H9 (cell line): ENCODE measurements at regions not wholly inside any gene's neighbourhood (a gene's known extent, or its start where the extent isn't known, plus 50 kb on each side); places are given as distances from the start of the nearest gene placed in this dataset.

Experiments used
- DNase-seq: peaks from one replicate; pipeline ENCODE4 v3.0.0-alpha.2; 2017
- H2AFZ ChIP-seq: one replicate; pipeline ENCODE4 v1.6.1; 2013; ENCODE audit warnings: mild to moderate bottlenecking, low read length, control low read depth, moderate library complexity
- H2AK5ac ChIP-seq: 2 replicates; pipeline ENCODE4 v1.6.1; 2013; ENCODE audit warnings: low read length, control low read depth, mixed read lengths; ENCODE audit not compliant: insufficient read length
- H2BK120ac ChIP-seq: one replicate; pipeline ENCODE4 v1.6.1; 2013; ENCODE audit warnings: low read depth, mild to moderate bottlenecking, low read length, control low read depth, inconsistent platforms; ENCODE audit not compliant: poor library complexity, severe bottlenecking
- H2BK12ac ChIP-seq: 2 replicates; pipeline ENCODE4 v1.6.1; 2013; ENCODE audit warnings: low read length, control low read depth, mixed read lengths, low read depth; ENCODE audit not compliant: insufficient read length
- H2BK15ac ChIP-seq: 2 replicates; pipeline ENCODE4 v1.6.1; 2013; ENCODE audit warnings: low read depth, low read length, control low read depth
- H2BK20ac ChIP-seq: one replicate; pipeline ENCODE4 v1.6.1; 2013; ENCODE audit warnings: low read depth, mild to moderate bottlenecking, low read length, control low read depth, inconsistent platforms; ENCODE audit not compliant: poor library complexity, severe bottlenecking
- H2BK5ac ChIP-seq: 2 replicates; pipeline ENCODE4 v1.6.1; 2013; ENCODE audit warnings: low read length, control low read depth, mixed read lengths; ENCODE audit not compliant: insufficient read length
- H3K14ac ChIP-seq: 2 replicates; pipeline ENCODE4 v1.6.1; 2013; ENCODE audit warnings: low read length, control low read depth; ENCODE audit not compliant: insufficient read depth
- H3K18ac ChIP-seq: 2 replicates; pipeline ENCODE4 v1.6.1; 2013; ENCODE audit warnings: low read depth, mild to moderate bottlenecking, mixed read lengths, low read length, control low read depth; ENCODE audit not compliant: insufficient read length
- H3K23ac ChIP-seq: 2 replicates; pipeline ENCODE4 v1.6.1; 2013; ENCODE audit warnings: low read length, control low read depth, mixed read lengths, low read depth; ENCODE audit not compliant: insufficient read length
- H3K23me2 ChIP-seq: 2 replicates; pipeline ENCODE4 v1.6.1; 2013; ENCODE audit warnings: low read depth, mild to moderate bottlenecking, mixed read lengths, low read length, control low read depth; ENCODE audit not compliant: insufficient read length, poor library complexity, severe bottlenecking
- H3K27ac ChIP-seq: 2 replicates; pipeline ENCODE4 v1.5.1; 2013; ENCODE audit warnings: low read length, control low read depth, mixed read lengths, low read depth; ENCODE audit not compliant: insufficient read length
- H3K27me3 ChIP-seq: 2 replicates; pipeline ENCODE4 v1.6.1; 2013; ENCODE audit warnings: low read length, control low read depth, inconsistent platforms; ENCODE audit not compliant: insufficient read depth
- H3K4ac ChIP-seq: 2 replicates; pipeline ENCODE4 v1.6.1; 2013; ENCODE audit warnings: low read depth, mild to moderate bottlenecking, control low read depth, inconsistent platforms, low read length, moderate library complexity
- H3K4me1 ChIP-seq: 2 replicates; pipeline ENCODE4 v1.6.1; 2013; ENCODE audit warnings: low read length, control low read depth, inconsistent platforms; ENCODE audit not compliant: insufficient read depth
- H3K4me2 ChIP-seq: 2 replicates; pipeline ENCODE4 v1.6.1; 2013; ENCODE audit warnings: low read length, control low read depth, mixed read lengths; ENCODE audit not compliant: insufficient read length, insufficient read depth
- H3K56ac ChIP-seq: 2 replicates; pipeline ENCODE4 v1.6.1; 2013; ENCODE audit warnings: low read depth, mild to moderate bottlenecking, mixed read lengths, low read length, control low read depth; ENCODE audit not compliant: insufficient read length
- H3K79me1 ChIP-seq: 2 replicates; pipeline ENCODE4 v1.6.1; 2013; ENCODE audit warnings: low read depth, mild to moderate bottlenecking, moderate library complexity, low read length, control low read depth, inconsistent platforms; ENCODE audit not compliant: insufficient read depth, poor library complexity, severe bottlenecking
- H3K79me2 ChIP-seq: 2 replicates; pipeline ENCODE4 v1.6.1; 2013; ENCODE audit warnings: low read length, control low read depth, inconsistent platforms; ENCODE audit not compliant: insufficient read depth
- H3K9ac ChIP-seq: 2 replicates; pipeline ENCODE4 v1.6.1; 2013; ENCODE audit warnings: low read length, control low read depth, mixed read lengths; ENCODE audit not compliant: insufficient read length; ENCODE audit errors: extremely low read depth
- H3K9me3 ChIP-seq: one replicate; pipeline ENCODE4 v1.6.1; 2013; ENCODE audit warnings: low read depth, low read length, inconsistent platforms; ENCODE audit not compliant: control insufficient read depth
- H3T11ph ChIP-seq: one replicate; pipeline ENCODE4 v1.6.1; 2013; ENCODE audit warnings: mild to moderate bottlenecking, low read length, control low read depth, inconsistent platforms
- H4K20me1 ChIP-seq: one replicate; pipeline ENCODE4 v1.6.1; 2013; ENCODE audit not compliant: control insufficient read depth, insufficient read length, insufficient read depth
- H4K5ac ChIP-seq: 2 replicates; pipeline ENCODE4 v1.6.1; 2013; ENCODE audit warnings: low read depth, mild to moderate bottlenecking, mixed read lengths, low read length, control low read depth; ENCODE audit not compliant: insufficient read length
- H4K8ac ChIP-seq: replicated peaks from 2 replicates; pipeline ENCODE4 v1.6.1; 2013; ENCODE audit warnings: low read length, control low read depth, mixed read lengths, low read depth; ENCODE audit not compliant: insufficient read length
- H4K91ac ChIP-seq: 2 replicates; pipeline ENCODE4 v1.6.1; 2013; ENCODE audit warnings: low read depth, mild to moderate bottlenecking, moderate library complexity, mixed read lengths, low read length, control low read depth; ENCODE audit not compliant: insufficient read length
- H3K27ac Mint-ChIP-seq, 3 experiments: 2 replicates in 2 of 3; 3 replicates in 1 of 3; pipeline ENCODE4 v1.8.0; 2020 to 2021; ENCODE audit warnings: mixed read lengths in 3 of 3, mild to moderate bottlenecking in 1 of 3, moderate library complexity in 1 of 3
- H3K27me3 Mint-ChIP-seq: 2 replicates; pipeline ENCODE4 v1.8.0; 2021; ENCODE audit warnings: low read depth, mild to moderate bottlenecking, moderate library complexity, mixed read lengths
- H3K36me3 Mint-ChIP-seq, 3 experiments: 2 replicates in 2 of 3; 3 replicates in 1 of 3; pipeline ENCODE4 v1.8.0; 2020 to 2021; ENCODE audit warnings: low read depth in 3 of 3, mixed read lengths in 3 of 3; ENCODE audit not compliant: insufficient read depth in 1 of 3
- H3K4me1 Mint-ChIP-seq, 2 experiments: 2 replicates each; pipeline ENCODE4 v1.8.0; 2020; ENCODE audit warnings: mixed read lengths in 2 of 2
- H3K4me3 Mint-ChIP-seq, 2 experiments: 2 replicates in 1 of 2; 3 replicates in 1 of 2; pipeline ENCODE4 v1.8.0; 2020 to 2021; ENCODE audit warnings: mild to moderate bottlenecking in 2 of 2, mixed read lengths in 2 of 2, moderate library complexity in 1 of 2
- H3K9me3 Mint-ChIP-seq, 2 experiments: 2 replicates in 1 of 2; 3 replicates in 1 of 2; pipeline ENCODE4 v1.8.0; 2020; ENCODE audit warnings: mild to moderate bottlenecking in 2 of 2, mixed read lengths in 2 of 2, moderate library complexity in 1 of 2
- CTCF ChIP-seq: fragments of 200-600 bp; sonication (generic); conservative IDR thresholded peaks from 3 replicates; pipeline ENCODE4 v1.8.0; 2021; ENCODE audit warnings: antibody characterized with exemption, mild to moderate bottlenecking
- WGBS: extraction: QIAGEN DNeasy Blood & Tissue Kit; methylation state at CpG from one replicate; pipeline ENCODE4 v1.1.7; 2013; ENCODE audit warnings: missing lambda C conversion rate, low lambda C conversion rate, mixed read lengths; ENCODE audit not compliant: insufficient read length; ENCODE audit errors: extremely low coverage; 5-methylcytosine and 5-hydroxymethylcytosine counted together

GRCh38 chr17:53335443-53335842, 487.3 kb upstream of the KIF2B start:
- Histone ChIP-seq H3T11ph (no peak overlapping the region), H2BK5ac (no peak overlapping the region), H2BK20ac (no peak overlapping the region), H4K5ac (no peak overlapping the region), H3K4ac (no peak overlapping the region), H3K14ac (no peak overlapping the region), H4K8ac (no peak overlapping the region), H2BK120ac (no peak overlapping the region), H3K27ac (no peak overlapping the region), H3K23me2 (no peaks in the 10 kb centered on the region), H2AFZ (no peak overlapping the region), H3K4me2 (no peak overlapping the region), H2AK5ac (no peak overlapping the region), H4K20me1 (no peaks in the 10 kb centered on the region), H3K79me2 (no peaks in the 10 kb centered on the region), H3K56ac (no peak overlapping the region), H3K18ac (no peak overlapping the region), H3K23ac (no peak overlapping the region), H3K9ac (no peak overlapping the region), H3K4me1 (no peaks in the 10 kb centered on the region), H2BK15ac (no peak overlapping the region), H3K9me3 (no peaks in the 10 kb centered on the region), H4K91ac (no peak overlapping the region), H3K79me1 (no peaks in the 10 kb centered on the region), H2BK12ac (no peak overlapping the region), H3K27me3 (no peaks in the 10 kb centered on the region)
- DNase-seq = no peak
- Mint-ChIP-seq H3K4me1 (peaks cover 4 to 5% of the 10 kb centered on the region in 2 experiments; a peak in 2 of 4 replicates), H3K9me3 (peaks cover 29 to 31% of the 10 kb centered on the region in 2 experiments), H3K4me3 (no peak overlapping the region), H3K27ac (no peak overlapping the region), H3K27me3 (no peaks in the 10 kb centered on the region), H3K36me3 (peaks cover 18 to 42% (median 26%) of the 10 kb centered on the region in 3 experiments)
- no peak for TF ChIP-seq CTCF
- no CpG with 5 or more reads among the region's 1 CpG for WGBS
